CD4-positive, alpha-beta T cell (primary cell): ENCODE measurements at regions not wholly inside any gene's neighbourhood (a gene's known extent, or its start where the extent isn't known, plus 50 kb on each side); places are given as distances from the start of the nearest gene placed in this dataset.
"Not testable (repeated sequence)": the region's sequence is repeated elsewhere in the genome, so short reads cannot be mapped to it uniquely, and the experiment has no call there.

Experiments
- ATAC-seq: fragments of 200-7000 bp; cut with Tn5 transposase; one replicate; pipeline ENCODE4 v1.10.0; 2022; ENCODE audit warnings: mild to moderate bottlenecking; ENCODE audit not compliant: poor library complexity
- CTCF ChIA-PET: fragments of 350-600 bp; sonication (Branson Sonifier 250); formaldehyde crosslinking; loops from one replicate; lab custom pipeline; 2021; ENCODE audit warnings: antibody characterized with exemption, inconsistent platforms; lab: Charles Lee
- POLR2A ChIA-PET: fragments of 350-600 bp; sonication (Branson Sonifier 250); formaldehyde crosslinking; loops from one replicate; lab custom pipeline; 2021; ENCODE audit warnings: antibody characterized with exemption, inconsistent platforms; lab: Charles Lee
- DNase-seq, 14 experiments: peaks; one replicate each; pipeline ENCODE4 v3.0.0-alpha.2; 2013 to 2020; ENCODE audit warnings: mixed read lengths in 2 of 14
- H3K27ac ChIP-seq, 2 donors: one replicate each; pipeline versions ENCODE4 v1.5.1 to v1.7.0; 2013; ENCODE audit warnings: low read length in 2 of 2, low read depth in 1 of 2, mild to moderate bottlenecking in 1 of 2
- H3K27me3 ChIP-seq, 2 experiments: 1 replicate in 1 of 2; 2 replicates in 1 of 2; pipeline versions ENCODE4 v1.6.1 to v1.7.0; 2013; ENCODE audit warnings: low read length in 2 of 2, control low read depth in 1 of 2, mild to moderate bottlenecking in 1 of 2, moderate library complexity in 1 of 2; ENCODE audit not compliant: insufficient read depth in 2 of 2, control insufficient read depth in 1 of 2
- H3K36me3 ChIP-seq: one replicate; pipeline ENCODE4 v1.6.1; 2013; ENCODE audit warnings: low read length, control low read depth; ENCODE audit not compliant: insufficient read depth
- H3K4me1 ChIP-seq: one replicate; pipeline ENCODE4 v1.6.1; 2013; ENCODE audit warnings: low read length, control low read depth; ENCODE audit not compliant: insufficient read depth
- H3K4me3 ChIP-seq: one replicate; pipeline ENCODE4 v1.5.1; 2013; ENCODE audit warnings: mild to moderate bottlenecking, low read length, moderate library complexity
- H3K9me3 ChIP-seq, 2 experiments: 1 replicate in 1 of 2; 2 replicates in 1 of 2; pipeline versions ENCODE4 v1.6.1 to v1.7.0; 2013; ENCODE audit warnings: low read length in 2 of 2, mild to moderate bottlenecking in 2 of 2, control low read depth in 1 of 2, moderate library complexity in 1 of 2; ENCODE audit not compliant: control insufficient read depth in 1 of 2, insufficient read depth in 1 of 2
- H3K27ac Mint-ChIP-seq: one replicate; pipeline ENCODE4 v1.8.0; 2020; ENCODE audit warnings: mixed read lengths
- H3K27me3 Mint-ChIP-seq: one replicate; pipeline ENCODE4 v1.8.0; 2021; ENCODE audit warnings: mixed read lengths
- H3K36me3 Mint-ChIP-seq: one replicate; pipeline ENCODE4 v1.8.0; 2021; ENCODE audit warnings: low read depth, mixed read lengths
- H3K4me1 Mint-ChIP-seq: one replicate; pipeline ENCODE4 v1.8.0; 2021; ENCODE audit warnings: low read depth, mixed read lengths
- H3K4me3 Mint-ChIP-seq: one replicate; pipeline ENCODE4 v1.8.0; 2020; ENCODE audit warnings: mild to moderate bottlenecking, mixed read lengths
- H3K9me3 Mint-ChIP-seq: one replicate; pipeline ENCODE4 v1.8.0; 2020; ENCODE audit warnings: mixed read lengths
- intact Hi-C, 2 experiments: fragments of 100-400 bp; cut with DNase I in 1 of 2; cut with micrococcal nuclease in 1 of 2; formaldehyde crosslinking; loops; one replicate each; pipeline versions ENCODE4 v1.15.1 to v1.9.0; 2023 to 2025; cut with DNase I, micrococcal nuclease
- TF ChIP-seq, protein P1 (sequence below): fragments of 200-600 bp; IDR thresholded peaks from one replicate; pipeline ENCODE4 v1.8.0; 2022; ENCODE audit warnings: antibody characterized with exemption, mild to moderate bottlenecking

DNA sequence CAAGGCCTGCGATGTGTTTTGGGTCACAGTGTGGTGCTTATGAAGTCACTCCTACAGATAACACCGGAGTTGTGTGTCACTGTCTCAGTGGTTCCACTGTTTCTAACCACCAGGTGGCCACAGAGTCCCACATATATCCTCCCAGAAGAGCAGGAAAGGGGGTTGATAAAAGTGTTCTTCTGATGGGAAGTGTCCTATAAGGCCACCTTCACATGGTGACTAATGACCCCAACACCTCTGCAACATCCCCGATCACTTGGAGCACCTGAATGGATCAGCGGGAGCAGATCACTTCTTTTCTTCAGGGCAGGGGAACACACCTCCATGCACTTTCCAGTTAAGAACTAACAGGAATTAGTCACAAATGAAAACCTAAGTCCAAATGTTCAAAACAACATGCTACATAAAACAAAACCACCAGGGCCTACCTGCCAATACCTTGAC lies 111.5 kb downstream of the PPIAL4G start:
- CTCF ChIA-PET = interaction anchor here (0.7 to 1.8 kb wide), 5 partner anchors 8 to 66 kb away, joined by 3 to 4 read pairs (median 3); no protein-coding TSS in a partner anchor
- TF ChIP-seq, protein P1, sequence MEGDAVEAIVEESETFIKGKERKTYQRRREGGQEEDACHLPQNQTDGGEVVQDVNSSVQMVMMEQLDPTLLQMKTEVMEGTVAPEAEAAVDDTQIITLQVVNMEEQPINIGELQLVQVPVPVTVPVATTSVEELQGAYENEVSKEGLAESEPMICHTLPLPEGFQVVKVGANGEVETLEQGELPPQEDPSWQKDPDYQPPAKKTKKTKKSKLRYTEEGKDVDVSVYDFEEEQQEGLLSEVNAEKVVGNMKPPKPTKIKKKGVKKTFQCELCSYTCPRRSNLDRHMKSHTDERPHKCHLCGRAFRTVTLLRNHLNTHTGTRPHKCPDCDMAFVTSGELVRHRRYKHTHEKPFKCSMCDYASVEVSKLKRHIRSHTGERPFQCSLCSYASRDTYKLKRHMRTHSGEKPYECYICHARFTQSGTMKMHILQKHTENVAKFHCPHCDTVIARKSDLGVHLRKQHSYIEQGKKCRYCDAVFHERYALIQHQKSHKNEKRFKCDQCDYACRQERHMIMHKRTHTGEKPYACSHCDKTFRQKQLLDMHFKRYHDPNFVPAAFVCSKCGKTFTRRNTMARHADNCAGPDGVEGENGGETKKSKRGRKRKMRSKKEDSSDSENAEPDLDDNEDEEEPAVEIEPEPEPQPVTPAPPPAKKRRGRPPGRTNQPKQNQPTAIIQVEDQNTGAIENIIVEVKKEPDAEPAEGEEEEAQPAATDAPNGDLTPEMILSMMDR = peak; percentile 87
- not testable (repeated sequence) for H3K27me3 ChIP-seq, H3K4me3 ChIP-seq, H3K9me3 ChIP-seq, H3K9me3 Mint-ChIP-seq, H3K36me3 ChIP-seq, H3K27me3 Mint-ChIP-seq, H3K36me3 Mint-ChIP-seq
- Mint-ChIP-seq H3K27ac (peak overlapping the region; percentile 88), H3K4me3 (peak overlapping the region; percentile 49), H3K4me1 (peaks cover 47% of the 10 kb centered on the region)
- peak; percentile 58 to 89 (median 67) for DNase-seq
- POLR2A ChIA-PET = interaction anchor here (1.0 to 6.7 kb wide), 6 partner anchors 14 to 151 kb away, joined by 3 to 76 read pairs (median 14); no protein-coding TSS in a partner anchor
- intact Hi-C loops = loop anchor here (2.0 to 5.0 kb wide), 2 partner anchors 31 to 61 kb away; no protein-coding TSS in a partner anchor
- peaks cover 46% of the 10 kb centered on the region for H3K4me1 ChIP-seq
- ATAC-seq = peak; percentile 72
- peak overlapping the region; percentile 80 to 82 for H3K27ac ChIP-seq

DNA sequence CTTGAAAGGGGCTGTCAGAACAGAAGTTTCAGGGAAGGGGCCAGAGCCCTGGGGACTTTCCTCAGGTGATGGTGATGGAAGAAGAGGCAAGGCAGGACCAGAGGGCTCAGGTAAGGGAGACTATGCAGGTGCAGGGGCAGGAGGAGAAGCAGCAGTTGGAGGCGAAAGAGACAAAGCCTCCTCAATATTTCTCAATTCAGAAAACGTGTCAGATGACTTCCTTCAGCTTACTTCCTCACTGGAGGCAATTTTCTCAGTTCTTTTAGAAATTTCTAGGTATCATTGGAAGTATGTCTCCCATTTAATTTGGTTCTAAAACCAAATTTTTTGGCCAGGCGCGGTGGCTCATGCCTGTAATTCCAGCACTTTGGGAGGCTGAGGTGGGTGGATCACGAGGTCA lies 112.4 kb downstream of the PPIAL4G start:
- H3K27me3 ChIP-seq, DNase-seq, H3K36me3 ChIP-seq, H3K4me3 ChIP-seq, H3K9me3 Mint-ChIP-seq, H3K9me3 ChIP-seq, ATAC-seq, H3K36me3 Mint-ChIP-seq, H3K27me3 Mint-ChIP-seq: not testable (repeated sequence)
- Mint-ChIP-seq H3K27ac (peak overlapping the region; percentile 88), H3K4me1 (peaks cover 40% of the 10 kb centered on the region), H3K4me3 (peak overlapping the region; percentile 65)
- CTCF ChIA-PET = interaction anchor here (0.7 to 1.8 kb wide), 3 partner anchors 12 to 18 kb away, joined by 3 to 4 read pairs (median 4); no protein-coding TSS in a partner anchor
- POLR2A ChIA-PET = interaction anchor here (0.6 to 6.7 kb wide), 3 partner anchors 18 to 107 kb away, joined by 3 to 76 read pairs (median 22); no protein-coding TSS in a partner anchor
- H3K27ac ChIP-seq = peak overlapping the region in 1 of 2 donors; percentile 80
- H3K4me1 ChIP-seq = peaks cover 46% of the 10 kb centered on the region
- intact Hi-C loops = loop anchor here (2.0 to 5.0 kb wide), 2 partner anchors 32 to 62 kb away; no protein-coding TSS in a partner anchor

DNA sequence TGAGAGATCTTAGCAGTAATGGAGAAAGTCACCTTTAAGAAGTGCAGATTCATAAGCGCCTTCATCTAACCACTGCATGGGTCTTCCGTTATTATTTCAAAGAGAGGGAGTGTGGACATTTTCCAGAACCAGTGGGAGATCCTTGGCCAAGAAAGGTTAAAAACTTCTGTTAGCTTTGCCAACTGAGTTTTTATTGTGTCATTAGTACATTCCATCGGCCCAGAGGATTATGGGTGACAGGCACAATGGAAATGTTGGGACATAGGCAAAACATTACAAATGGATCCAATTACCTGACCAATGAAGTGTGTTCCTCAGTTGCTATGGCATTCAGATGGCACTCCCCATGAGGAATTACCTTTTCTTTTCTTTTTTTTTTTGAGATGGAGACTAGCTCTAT lies 115.5 kb downstream of the PPIAL4G start:
- POLR2A ChIA-PET = no interaction called here
- no peaks in the 10 kb centered on the region for H3K9me3 ChIP-seq
- H3K4me1 Mint-ChIP-seq = peaks cover 43% of the 10 kb centered on the region
- no peak overlapping the region for H3K27ac ChIP-seq
- H3K27me3 Mint-ChIP-seq = no peaks in the 10 kb centered on the region
- TF ChIP-seq, protein P1 = no peak
- no peaks in the 10 kb centered on the region for H3K27me3 ChIP-seq
- H3K27ac Mint-ChIP-seq = no peak overlapping the region
- no peak overlapping the region for H3K4me3 ChIP-seq
- H3K4me3 Mint-ChIP-seq = no peak overlapping the region
- no peaks in the 10 kb centered on the region for H3K9me3 Mint-ChIP-seq
- no peaks in the 10 kb centered on the region for H3K36me3 ChIP-seq
- ATAC-seq = no peak
- intact Hi-C loops = no loop called here
- CTCF ChIA-PET = no interaction called here
- DNase-seq = no peak
- no peaks in the 10 kb centered on the region for H3K36me3 Mint-ChIP-seq
- H3K4me1 ChIP-seq = peaks cover 33% of the 10 kb centered on the region

DNA sequence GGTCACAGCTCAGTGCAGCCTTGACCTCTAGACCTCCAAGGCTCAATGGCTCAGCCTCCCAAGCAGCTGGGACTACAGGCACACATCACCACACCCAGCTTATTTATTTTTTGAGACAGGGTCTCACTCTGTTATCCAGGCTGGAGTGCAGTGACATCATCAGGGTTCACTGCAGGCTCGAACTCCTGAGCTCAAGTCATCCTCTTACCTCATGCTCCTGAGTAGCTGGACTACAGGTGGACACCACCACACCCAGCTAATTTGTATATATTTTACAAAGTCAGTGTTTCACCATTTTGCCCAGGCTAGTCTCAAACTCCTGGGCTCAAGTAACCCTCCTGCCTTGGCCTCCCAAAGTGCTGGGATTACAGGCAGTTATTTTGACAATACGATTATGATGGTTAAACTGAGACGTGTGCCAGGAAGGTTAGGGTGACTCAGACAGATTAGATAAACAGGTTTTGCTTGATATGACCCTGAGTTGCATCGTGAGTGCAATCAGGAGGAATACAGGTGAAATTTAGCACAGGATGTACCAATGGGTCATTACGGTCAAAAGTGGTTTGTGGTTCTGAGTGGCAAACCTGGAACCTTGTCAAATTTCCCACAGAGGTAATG lies 116.9 kb downstream of the PPIAL4G start:
- H3K27ac Mint-ChIP-seq, H3K9me3 ChIP-seq, H3K36me3 Mint-ChIP-seq, POLR2A ChIA-PET, ATAC-seq, CTCF ChIA-PET, H3K9me3 Mint-ChIP-seq, H3K4me3 ChIP-seq, DNase-seq, H3K27me3 Mint-ChIP-seq, H3K27ac ChIP-seq, H3K36me3 ChIP-seq, H3K27me3 ChIP-seq, intact Hi-C loops, H3K4me3 Mint-ChIP-seq: not testable (repeated sequence)
- peaks cover 43% of the 10 kb centered on the region for H3K4me1 Mint-ChIP-seq
- peaks cover 32% of the 10 kb centered on the region for H3K4me1 ChIP-seq

DNA sequence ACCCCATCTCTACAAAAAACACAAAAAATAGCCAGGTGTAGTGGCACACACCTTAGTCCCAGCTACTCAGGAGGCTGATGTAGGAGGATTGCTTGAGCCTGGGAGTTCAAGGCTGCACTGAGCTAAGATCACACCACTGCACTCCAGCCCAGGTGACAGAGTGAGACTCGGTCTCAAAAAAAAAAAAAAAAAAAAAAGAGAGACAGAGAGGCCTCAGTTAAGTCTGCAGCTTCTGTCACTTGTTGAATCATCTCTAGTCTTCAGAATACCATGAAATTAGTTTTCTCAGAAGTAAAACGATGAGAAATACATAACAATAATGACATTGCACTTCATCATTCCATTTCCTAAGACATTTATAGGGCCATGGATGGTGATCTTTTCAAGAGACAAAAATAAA lies 118.0 kb downstream of the PPIAL4G start:
- H3K27ac Mint-ChIP-seq, H3K27me3 ChIP-seq, DNase-seq, H3K36me3 Mint-ChIP-seq, POLR2A ChIA-PET, H3K4me3 ChIP-seq, H3K9me3 Mint-ChIP-seq, intact Hi-C loops, H3K4me3 Mint-ChIP-seq, H3K27me3 Mint-ChIP-seq, H3K9me3 ChIP-seq, H3K27ac ChIP-seq, H3K36me3 ChIP-seq, ATAC-seq: not testable (repeated sequence)
- H3K4me1 ChIP-seq = peaks cover 25% of the 10 kb centered on the region
- CTCF ChIA-PET = interaction anchor here (0.6 kb wide), 1 partner anchor 13 kb away, joined by 3 read pairs; no protein-coding TSS in a partner anchor
- peaks cover 36% of the 10 kb centered on the region for H3K4me1 Mint-ChIP-seq
